ENCODE measurements at regions not wholly inside any gene's neighbourhood (a gene's known extent, or its start where the extent isn't known, plus 50 kb on each side); places are given as distances from the start of the nearest gene placed in this dataset.
"Not testable (repeated sequence)": the region's sequence is repeated elsewhere in the genome, so short reads cannot be mapped to it uniquely, and the experiment has no call there.

- peaks cover 0 to 4% (median 0%) of the 10 kb centered on the region in 3 donors for H3K27me3 ChIP-seq (ENCODE audit: control insufficient read depth in 3 of 3, insufficient read depth in 3 of 3, low read length in 2 of 3)
- DNase-seq, result no peak
- H3K36me3 ChIP-seq (ENCODE audit: control insufficient read depth in 4 of 4, insufficient read depth in 4 of 4, low read length in 4 of 4), result no peaks in the 10 kb centered on the region
- H3K4me1 ChIP-seq (ENCODE audit: control insufficient read depth in 5 of 5, insufficient read depth in 5 of 5, low read length in 5 of 5), result no peaks in the 10 kb centered on the region
- TF ChIP-seq CTCF (IDR thresholded peaks at IDR 0.05; ENCODE audit: control extremely low read depth, extremely low read depth), result no peak
- no peak overlapping the region for H3K4me3 ChIP-seq
- H3K9ac ChIP-seq (ENCODE audit: insufficient read depth in 1 of 2, low read length in 2 of 2), result no peak overlapping the region
- WGBS, 2 donors, result 57 to 75% methylated on average over 3 of the region's 3 CpGs
- H3K27ac ChIP-seq (ENCODE audit: low read depth in 1 of 2, low read length in 1 of 2), result no peak overlapping the region
- ATAC-seq (ENCODE audit: insufficient read depth, low FRiP score), result no peak
- peaks cover 0 to 6% (median 3%) of the 10 kb centered on the region in 4 donors for H3K9me3 ChIP-seq (ENCODE audit: control insufficient read depth in 4 of 4, insufficient read depth in 3 of 4, low read length in 3 of 4)
Observed at GRCh38 chr14:106163316-106163715, 636.9 kb downstream of the TMEM121 start.

- not testable (repeated sequence) for H3K4me3 ChIP-seq; H3K9ac ChIP-seq (ENCODE audit: insufficient read depth in 1 of 2, low read length in 2 of 2); H3K36me3 ChIP-seq (ENCODE audit: control insufficient read depth in 4 of 4, insufficient read depth in 4 of 4, low read length in 4 of 4); H3K4me1 ChIP-seq (ENCODE audit: control insufficient read depth in 5 of 5, insufficient read depth in 5 of 5, low read length in 5 of 5); H3K27ac ChIP-seq (ENCODE audit: low read depth in 1 of 2, low read length in 1 of 2); DNase-seq; H3K9me3 ChIP-seq (ENCODE audit: control insufficient read depth in 4 of 4, insufficient read depth in 3 of 4, low read length in 3 of 4); H3K27me3 ChIP-seq (ENCODE audit: control insufficient read depth in 3 of 3, insufficient read depth in 3 of 3, low read length in 2 of 3); ATAC-seq (ENCODE audit: insufficient read depth, low FRiP score)
- WGBS, 2 donors, result 48 to 49% methylated on average over 3 of the region's 3 CpGs
Observed at GRCh38 chr14:106163812-106164211, 637.4 kb downstream of the TMEM121 start.

- Histone ChIP-seq H3K4me1 (ENCODE audit: control insufficient read depth in 5 of 5, insufficient read depth in 5 of 5, low read length in 5 of 5) (no peaks in the 10 kb centered on the region), H3K9ac (ENCODE audit: insufficient read depth in 1 of 2, low read length in 2 of 2) (no peak overlapping the region), H3K27me3 (ENCODE audit: control insufficient read depth in 3 of 3, insufficient read depth in 3 of 3, low read length in 2 of 3) (peaks cover 0 to 4% (median 0%) of the 10 kb centered on the region in 3 donors), H3K9me3 (ENCODE audit: control insufficient read depth in 4 of 4, insufficient read depth in 3 of 4, low read length in 3 of 4) (peaks cover 0 to 6% (median 2%) of the 10 kb centered on the region in 4 donors), H3K36me3 (ENCODE audit: control insufficient read depth in 4 of 4, insufficient read depth in 4 of 4, low read length in 4 of 4) (no peaks in the 10 kb centered on the region), H3K27ac (ENCODE audit: low read depth in 1 of 2, low read length in 1 of 2) (no peak overlapping the region), H3K4me3 (no peak overlapping the region)
- no peak for DNase-seq
- TF ChIP-seq CTCF (IDR thresholded peaks at IDR 0.05; ENCODE audit: control extremely low read depth, extremely low read depth), result no peak
- WGBS, 2 donors, result 69 to 81% methylated on average over 3 of the region's 3 CpGs
- ATAC-seq (ENCODE audit: insufficient read depth, low FRiP score), result no peak
Observed at GRCh38 chr14:106166232-106166631, 639.8 kb downstream of the TMEM121 start.

- no peak overlapping the region for H3K4me3 ChIP-seq
- peaks cover 0 to 4% (median 0%) of the 10 kb centered on the region in 3 donors for H3K27me3 ChIP-seq (ENCODE audit: control insufficient read depth in 3 of 3, insufficient read depth in 3 of 3, low read length in 2 of 3)
- no peak overlapping the region for H3K9ac ChIP-seq (ENCODE audit: insufficient read depth in 1 of 2, low read length in 2 of 2)
- no peaks in the 10 kb centered on the region for H3K4me1 ChIP-seq (ENCODE audit: control insufficient read depth in 5 of 5, insufficient read depth in 5 of 5, low read length in 5 of 5)
- TF ChIP-seq CTCF (IDR thresholded peaks at IDR 0.05; ENCODE audit: control extremely low read depth, extremely low read depth), result no peak
- WGBS, 2 donors, result 55 to 66% methylated on average over 10 of the region's 10 CpGs
- no peaks in the 10 kb centered on the region for H3K36me3 ChIP-seq (ENCODE audit: control insufficient read depth in 4 of 4, insufficient read depth in 4 of 4, low read length in 4 of 4)
- ATAC-seq (ENCODE audit: insufficient read depth, low FRiP score) (no peak), DNase-seq (no peak)
- H3K9me3 ChIP-seq (ENCODE audit: control insufficient read depth in 4 of 4, insufficient read depth in 3 of 4, low read length in 3 of 4), result peaks cover 0 to 6% (median 2%) of the 10 kb centered on the region in 4 donors
- no peak overlapping the region for H3K27ac ChIP-seq (ENCODE audit: low read depth in 1 of 2, low read length in 1 of 2)
Observed at GRCh38 chr14:106166650-106167204, 640.3 kb downstream of the TMEM121 start.

- not testable (repeated sequence) for H3K4me1 ChIP-seq (ENCODE audit: control insufficient read depth in 5 of 5, insufficient read depth in 5 of 5, low read length in 5 of 5); H3K27me3 ChIP-seq (ENCODE audit: control insufficient read depth in 3 of 3, insufficient read depth in 3 of 3, low read length in 2 of 3); H3K4me3 ChIP-seq; H3K27ac ChIP-seq (ENCODE audit: low read depth in 1 of 2, low read length in 1 of 2); DNase-seq; H3K9ac ChIP-seq (ENCODE audit: insufficient read depth in 1 of 2, low read length in 2 of 2); H3K36me3 ChIP-seq (ENCODE audit: control insufficient read depth in 4 of 4, insufficient read depth in 4 of 4, low read length in 4 of 4); ATAC-seq (ENCODE audit: insufficient read depth, low FRiP score)
- peaks cover 0 to 10% (median 2%) of the 10 kb centered on the region in 4 donors for H3K9me3 ChIP-seq (ENCODE audit: control insufficient read depth in 4 of 4, insufficient read depth in 3 of 4, low read length in 3 of 4)
- 60 to 72% methylated on average over 11 to 12 of the region's 13 CpGs for WGBS, 2 donors
Observed at GRCh38 chr14:106170163-106170658, 643.8 kb downstream of the TMEM121 start.
